SU-DHL-6 (cell line): ENCODE measurements at regions not wholly inside any gene's neighbourhood (a gene's known extent, or its start where the extent isn't known, plus 50 kb on each side); places are given as distances from the start of the nearest gene placed in this dataset.

Experiments
- H2AFZ ChIP-seq: fragments of 200-600 bp; sonication (generic); 2 replicates; pipeline ENCODE4 v1.6.1; 2014; ENCODE audit warnings: low read depth, mild to moderate bottlenecking, moderate library complexity, mixed read lengths, antibody characterized with exemption, low read length; ENCODE audit not compliant: severe bottlenecking
- H3F3A ChIP-seq: fragments of 200-600 bp; shearing (Covaris generic); 2 replicates; pipeline ENCODE4 v1.6.0; 2016; ENCODE audit warnings: antibody characterized with exemption, mild to moderate bottlenecking; ENCODE audit not compliant: insufficient read depth
- H3K27ac ChIP-seq: fragments of 200-600 bp; sonication (generic); 2 replicates; pipeline ENCODE4 v1.5.1; 2016; ENCODE audit warnings: low read depth, mild to moderate bottlenecking, low read length, moderate library complexity, mixed read lengths
- H3K27me3 ChIP-seq: fragments of 200-600 bp; sonication (generic), shearing (Covaris generic); 2 replicates; pipeline ENCODE4 v1.6.0; 2014; ENCODE audit warnings: mild to moderate bottlenecking, low read length
- H3K36me3 ChIP-seq: fragments of 200-600 bp; sonication (generic); 2 replicates; pipeline ENCODE4 v1.6.1; 2014; ENCODE audit warnings: mild to moderate bottlenecking, low read length, mixed read lengths
- H3K4me2 ChIP-seq: fragments of 300-600, 200-600 bp; shearing (Covaris generic), sonication (generic); 2 replicates; pipeline ENCODE4 v1.6.0; 2014; ENCODE audit warnings: low read length, low read depth, mild to moderate bottlenecking; ENCODE audit not compliant: poor library complexity, severe bottlenecking
- H3K4me3 ChIP-seq: fragments of 200-600 bp; sonication (generic); 2 replicates; pipeline ENCODE4 v1.5.1; 2014; ENCODE audit warnings: antibody characterized with exemption, low read length, mild to moderate bottlenecking, mixed read lengths; ENCODE audit not compliant: insufficient read depth, poor library complexity, severe bottlenecking
- H3K79me2 ChIP-seq: fragments of 200-600 bp; sonication (generic); 2 replicates; pipeline ENCODE4 v1.6.1; 2014; ENCODE audit warnings: mild to moderate bottlenecking, low read length, moderate library complexity; ENCODE audit not compliant: insufficient read depth
- H3K9ac ChIP-seq: fragments of 200-600 bp; sonication (generic); 2 replicates; pipeline ENCODE4 v1.7.0; 2014; ENCODE audit warnings: mild to moderate bottlenecking, low read length
- H3K9me2 ChIP-seq: fragments of 200-600 bp; sonication (generic); replicated peaks from 2 replicates; pipeline ENCODE4 v1.6.1; 2014; ENCODE audit warnings: low read length; ENCODE audit not compliant: insufficient read depth
- H3K9me3 ChIP-seq: fragments of 200-600 bp; sonication (generic); 2 replicates; pipeline ENCODE4 v1.6.1; 2014; ENCODE audit warnings: low read length, mixed read lengths; ENCODE audit not compliant: insufficient read depth
- H4K20me1 ChIP-seq: fragments of 200-600 bp; sonication (generic); 2 replicates; pipeline ENCODE4 v1.6.1; 2014; ENCODE audit warnings: low read depth, mild to moderate bottlenecking, antibody characterized with exemption, low read length, moderate library complexity, mixed read lengths
- EZH2phosphoT487 ChIP-seq: fragments of 200-600 bp; sonication (generic), shearing (Covaris generic); conservative IDR thresholded peaks from 2 replicates; pipeline ENCODE4 v1.6.1; 2018; ENCODE audit warnings: mild to moderate bottlenecking, antibody characterized with exemption, low read length, moderate library complexity, mixed read lengths
- TF ChIP-seq, protein P1 (sequence below): fragments of 200-600 bp; sonication (generic); IDR thresholded peaks from one replicate; pipeline ENCODE4 v1.5.1; 2017; ENCODE audit warnings: antibody characterized with exemption, mild to moderate bottlenecking, low read length, moderate library complexity; ENCODE audit not compliant: insufficient read depth, poor library complexity, severe bottlenecking

DNA sequence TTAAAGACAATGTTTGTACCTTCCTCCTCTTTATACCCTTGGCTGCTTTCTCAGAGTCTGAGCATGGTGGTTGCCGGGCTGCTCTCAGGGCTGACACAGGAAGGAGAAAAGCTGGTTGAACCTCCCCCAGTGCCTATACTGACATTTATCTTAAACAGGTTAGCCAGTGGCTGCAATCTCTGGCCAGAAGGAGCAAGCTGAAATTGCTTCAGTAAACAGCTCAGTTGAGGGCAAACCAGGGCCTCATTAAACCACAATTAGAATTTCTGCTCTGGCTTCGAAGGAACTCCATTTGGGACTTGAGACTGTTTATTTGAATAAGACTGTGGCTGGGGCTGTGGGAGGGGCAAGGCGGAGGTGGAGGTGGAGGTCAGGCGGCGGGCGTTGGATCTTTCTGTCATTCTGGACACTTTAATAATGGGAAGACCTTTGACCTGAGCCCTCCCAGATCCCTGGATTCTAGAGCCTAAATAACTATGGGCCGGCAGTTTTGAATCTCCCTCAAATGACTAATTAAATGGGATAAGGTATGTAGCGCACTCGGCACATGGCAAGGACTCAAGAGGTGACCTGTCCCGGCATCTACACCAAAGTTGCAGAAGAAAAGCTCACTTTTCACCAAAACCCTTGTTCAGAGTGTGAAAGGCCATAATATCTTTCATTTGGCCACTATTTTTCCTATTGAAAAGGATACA, 120.6 kb upstream of the MYCN start:
- Histone ChIP-seq H3K4me2 (no peak overlapping the region), H3K79me2 (no peaks in the 10 kb centered on the region), H3K27ac (no peak overlapping the region), H3K9ac (no peak overlapping the region), H4K20me1 (no peaks in the 10 kb centered on the region), H2AFZ (no peak overlapping the region), H3K4me3 (no peak overlapping the region), H3K36me3 (no peaks in the 10 kb centered on the region), H3K27me3 (no peaks in the 10 kb centered on the region), H3F3A (no peaks in the 10 kb centered on the region), H3K9me2 (no peaks in the 10 kb centered on the region), H3K9me3 (no peaks in the 10 kb centered on the region)
- TF ChIP-seq EZH2phosphoT487, result no peak
- TF ChIP-seq, protein P1, sequence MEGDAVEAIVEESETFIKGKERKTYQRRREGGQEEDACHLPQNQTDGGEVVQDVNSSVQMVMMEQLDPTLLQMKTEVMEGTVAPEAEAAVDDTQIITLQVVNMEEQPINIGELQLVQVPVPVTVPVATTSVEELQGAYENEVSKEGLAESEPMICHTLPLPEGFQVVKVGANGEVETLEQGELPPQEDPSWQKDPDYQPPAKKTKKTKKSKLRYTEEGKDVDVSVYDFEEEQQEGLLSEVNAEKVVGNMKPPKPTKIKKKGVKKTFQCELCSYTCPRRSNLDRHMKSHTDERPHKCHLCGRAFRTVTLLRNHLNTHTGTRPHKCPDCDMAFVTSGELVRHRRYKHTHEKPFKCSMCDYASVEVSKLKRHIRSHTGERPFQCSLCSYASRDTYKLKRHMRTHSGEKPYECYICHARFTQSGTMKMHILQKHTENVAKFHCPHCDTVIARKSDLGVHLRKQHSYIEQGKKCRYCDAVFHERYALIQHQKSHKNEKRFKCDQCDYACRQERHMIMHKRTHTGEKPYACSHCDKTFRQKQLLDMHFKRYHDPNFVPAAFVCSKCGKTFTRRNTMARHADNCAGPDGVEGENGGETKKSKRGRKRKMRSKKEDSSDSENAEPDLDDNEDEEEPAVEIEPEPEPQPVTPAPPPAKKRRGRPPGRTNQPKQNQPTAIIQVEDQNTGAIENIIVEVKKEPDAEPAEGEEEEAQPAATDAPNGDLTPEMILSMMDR, result no peak

DNA sequence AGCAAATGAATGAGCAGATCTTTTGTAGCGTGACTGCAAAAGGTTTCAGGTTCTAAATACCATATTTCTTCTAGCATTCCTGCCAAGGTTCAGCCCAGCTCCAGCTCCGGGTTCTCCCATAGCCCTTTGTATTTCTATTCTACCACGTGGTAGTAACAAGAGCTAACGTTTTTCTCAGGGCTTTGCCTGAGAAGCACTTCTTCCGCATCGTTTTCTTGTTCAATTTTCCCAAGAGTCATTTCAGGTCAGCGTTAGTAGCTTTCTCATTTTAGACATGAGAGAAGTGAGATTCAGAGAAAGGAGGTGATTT, 120.1 kb upstream of the MYCN start:
- no peaks in the 10 kb centered on the region for H3K79me2 ChIP-seq
- TF ChIP-seq, protein P1, result no peak
- TF ChIP-seq EZH2phosphoT487, result no peak
- no peak overlapping the region for H3K9ac ChIP-seq
- H3K36me3 ChIP-seq, result no peaks in the 10 kb centered on the region
- no peaks in the 10 kb centered on the region for H3K9me2 ChIP-seq
- no peaks in the 10 kb centered on the region for H3K9me3 ChIP-seq
- no peak overlapping the region for H3K4me2 ChIP-seq
- no peak overlapping the region for H3K4me3 ChIP-seq
- H3K27ac ChIP-seq, result no peak overlapping the region
- H3K27me3 ChIP-seq, result no peaks in the 10 kb centered on the region
- H4K20me1 ChIP-seq, result no peaks in the 10 kb centered on the region
- H3F3A ChIP-seq, result no peaks in the 10 kb centered on the region
- H2AFZ ChIP-seq, result no peak overlapping the region

DNA sequence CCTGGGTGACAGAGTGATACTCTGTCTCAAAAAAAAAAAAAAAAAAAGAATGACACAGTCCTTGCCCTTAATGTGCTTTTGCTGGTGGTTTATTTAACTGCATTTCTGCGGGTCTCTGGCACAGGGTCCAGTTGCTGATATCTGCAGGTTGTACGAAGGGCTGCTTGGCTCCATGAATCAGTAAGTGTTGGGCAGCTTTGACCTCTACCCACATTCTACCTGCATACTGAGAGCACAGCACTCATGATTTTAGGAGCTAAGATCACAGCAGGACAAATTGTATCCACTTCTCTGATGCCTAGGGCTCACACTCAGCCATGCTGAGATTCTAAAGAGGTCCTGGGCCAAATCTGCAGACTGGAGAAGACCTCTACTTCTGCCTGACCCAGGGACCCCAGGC, 119.4 kb upstream of the MYCN start:
- no peaks in the 10 kb centered on the region for H3F3A ChIP-seq

More for the DNA sequence above, 119.4 kb upstream of the MYCN start:
- Histone ChIP-seq H3K4me3 (no peak overlapping the region), H3K9me3 (no peaks in the 10 kb centered on the region), H3K79me2 (no peaks in the 10 kb centered on the region), H3K27ac (no peak overlapping the region), H3K27me3 (no peaks in the 10 kb centered on the region), H4K20me1 (no peaks in the 10 kb centered on the region), H3K4me2 (no peak overlapping the region), H3K9ac (no peak overlapping the region), H3K9me2 (no peaks in the 10 kb centered on the region), H3K36me3 (no peaks in the 10 kb centered on the region), H2AFZ (no peak overlapping the region)
- TF ChIP-seq, protein P1, result no peak
- TF ChIP-seq EZH2phosphoT487, result no peak
